OCI-LY1 (cell line): ENCODE measurements at regions not wholly inside any gene's neighbourhood (a gene's known extent, or its start where the extent isn't known, plus 50 kb on each side); places are given as distances from the start of the nearest gene placed in this dataset.

Experiments used
- H2AFZ ChIP-seq: fragments of 200-600 bp; sonication (generic), shearing (Covaris generic); 2 replicates; pipeline ENCODE4 v1.6.0; 2014; ENCODE audit warnings: antibody characterized with exemption, mild to moderate bottlenecking, low read length
- H3F3A ChIP-seq: fragments of 200-600 bp; sonication (generic), shearing (Covaris generic); 2 replicates; pipeline ENCODE4 v1.6.0; 2014; ENCODE audit warnings: mild to moderate bottlenecking, antibody characterized with exemption, low read length, moderate library complexity; ENCODE audit not compliant: insufficient read depth
- H3K27ac ChIP-seq: fragments of 200-600 bp; sonication (generic); 2 replicates; pipeline ENCODE4 v1.5.1; 2014; ENCODE audit warnings: low read length, mixed run types, mild to moderate bottlenecking, low read depth; ENCODE audit not compliant: poor library complexity, severe bottlenecking
- H3K27me3 ChIP-seq: fragments of 200-600 bp; sonication (generic); 2 replicates; pipeline ENCODE4 v1.6.0; 2014; ENCODE audit warnings: antibody characterized with exemption, mild to moderate bottlenecking, low read length, moderate library complexity; ENCODE audit not compliant: insufficient read depth
- H3K36me3 ChIP-seq: fragments of 200-600 bp; sonication (generic); 2 replicates; pipeline ENCODE4 v1.6.1; 2014; ENCODE audit warnings: mild to moderate bottlenecking, antibody characterized with exemption, low read length, moderate library complexity, mixed read lengths; ENCODE audit not compliant: insufficient read depth
- H3K4me1 ChIP-seq: fragments of 200-600 bp; sonication (generic); 2 replicates; pipeline ENCODE4 v1.5.1; 2014; ENCODE audit warnings: mild to moderate bottlenecking, low read length, moderate library complexity; ENCODE audit not compliant: insufficient read depth, severe bottlenecking
- H3K4me2 ChIP-seq: fragments of 200-600 bp; sonication (generic), shearing (Covaris generic); 2 replicates; pipeline ENCODE4 v1.6.1; 2014; ENCODE audit warnings: low read length
- H3K4me3 ChIP-seq: fragments of 200-600 bp; sonication (generic); 2 replicates; pipeline ENCODE4 v1.5.1; 2014; ENCODE audit warnings: low read length, low read depth, mild to moderate bottlenecking, mixed read lengths; ENCODE audit not compliant: poor library complexity, severe bottlenecking
- H3K79me2 ChIP-seq: fragments of 200-600 bp; shearing (Covaris generic); 2 replicates; pipeline ENCODE4 v1.6.1; 2016; ENCODE audit warnings: mixed run types, low read length, mixed read lengths; ENCODE audit not compliant: insufficient read depth
- H3K9ac ChIP-seq: fragments of 200-600 bp; sonication (generic), shearing (Covaris generic); 2 replicates; pipeline ENCODE4 v1.6.1; 2014; ENCODE audit warnings: mild to moderate bottlenecking, low read length, mixed read lengths
- H3K9me2 ChIP-seq: fragments of 200-600 bp; sonication (generic), shearing (Covaris generic); 2 replicates; pipeline ENCODE4 v1.6.1; 2014; ENCODE audit warnings: low read depth, mild to moderate bottlenecking, low read length, mixed read lengths
- H3K9me3 ChIP-seq: fragments of 200-600 bp; shearing (Covaris generic); 2 replicates; pipeline ENCODE4 v1.6.1; 2014; ENCODE audit warnings: low read length, mixed read lengths
- H4K20me1 ChIP-seq: fragments of 200-600 bp; sonication (generic), shearing (Covaris generic); 2 replicates; pipeline ENCODE4 v1.6.0; 2016; ENCODE audit warnings: mild to moderate bottlenecking, low read length; ENCODE audit not compliant: insufficient read depth
- CTCF ChIP-seq: fragments of 200-600 bp; sonication (generic), shearing (Covaris generic); IDR thresholded peaks from 2 replicates; pipeline ENCODE4 v1.5.1; 2017; ENCODE audit warnings: mild to moderate bottlenecking, antibody characterized with exemption, low read length, moderate library complexity, mixed read lengths
- EZH2 ChIP-seq: fragments of 200-600 bp; sonication (generic), shearing (Covaris generic); IDR thresholded peaks from 2 replicates; pipeline ENCODE4 v1.8.0; 2017; ENCODE audit warnings: borderline replicate concordance, mixed run types, mild to moderate bottlenecking, antibody characterized with exemption, low read length, moderate library complexity, mixed read lengths

GRCh38 chr15:47951781-47952180 is 169.0 kb upstream of the SLC24A5 start:
- Histone ChIP-seq H3K4me2 (no peak overlapping the region), H4K20me1 (no peaks in the 10 kb centered on the region), H3K9me3 (no peaks in the 10 kb centered on the region), H3K36me3 (no peaks in the 10 kb centered on the region), H3K27me3 (no peaks in the 10 kb centered on the region), H3K9me2 (no peaks in the 10 kb centered on the region), H3F3A (no peaks in the 10 kb centered on the region), H3K9ac (no peak overlapping the region), H3K79me2 (no peaks in the 10 kb centered on the region), H3K27ac (no peak overlapping the region), H2AFZ (no peak overlapping the region), H3K4me3 (no peak overlapping the region), H3K4me1 (no peaks in the 10 kb centered on the region)
- TF ChIP-seq CTCF, result no peak
- TF ChIP-seq EZH2, result no peak

GRCh38 chr15:47954196-47954595 is 166.6 kb upstream of the SLC24A5 start:
- no peaks in the 10 kb centered on the region for H4K20me1 ChIP-seq

GRCh38 chr15:47955021-47955420 is 165.8 kb upstream of the SLC24A5 start:
- Histone ChIP-seq H3K79me2 (no peaks in the 10 kb centered on the region), H2AFZ (no peak overlapping the region), H3K4me3 (no peak overlapping the region), H3K9ac (no peak overlapping the region), H4K20me1 (no peaks in the 10 kb centered on the region), H3F3A (no peaks in the 10 kb centered on the region), H3K36me3 (no peaks in the 10 kb centered on the region), H3K4me2 (no peak overlapping the region), H3K27ac (no peak overlapping the region), H3K9me3 (no peaks in the 10 kb centered on the region), H3K4me1 (no peaks in the 10 kb centered on the region), H3K9me2 (no peaks in the 10 kb centered on the region), H3K27me3 (no peaks in the 10 kb centered on the region)
- TF ChIP-seq CTCF (no peak), EZH2 (no peak)

More at GRCh38 chr15:47954196-47954595, 166.6 kb upstream of the SLC24A5 start:
- H2AFZ ChIP-seq, result no peak overlapping the region
- no peak for TF ChIP-seq EZH2
- TF ChIP-seq CTCF, result no peak
- no peaks in the 10 kb centered on the region for H3K9me2 ChIP-seq
- no peaks in the 10 kb centered on the region for H3K36me3 ChIP-seq
- H3K4me3 ChIP-seq, result no peak overlapping the region
- no peak overlapping the region for H3K27ac ChIP-seq
- H3K27me3 ChIP-seq, result no peaks in the 10 kb centered on the region
- H3K9ac ChIP-seq, result no peak overlapping the region
- no peaks in the 10 kb centered on the region for H3K79me2 ChIP-seq
- no peak overlapping the region for H3K4me2 ChIP-seq
- H3F3A ChIP-seq, result no peaks in the 10 kb centered on the region
- no peaks in the 10 kb centered on the region for H3K9me3 ChIP-seq
- H3K4me1 ChIP-seq, result no peaks in the 10 kb centered on the region
